ENCODE measurements at regions not wholly inside any gene's neighbourhood (a gene's known extent, or its start where the extent isn't known, plus 50 kb on each side); places are given as distances from the start of the nearest gene placed in this dataset. TPM values are rescaled to one million over a fixed set of nuclear protein-coding genes. Genes with fewer than 3 reads are reported as not detected.
"Not testable (repeated sequence)": the region's sequence is repeated elsewhere in the genome, so short reads cannot be mapped to it uniquely, and the experiment has no call there.

GRCh38 chr9:64449025-64449424 lies 836.0 kb downstream of the FOXD4L5 start:
- H3K4me1 ChIP-seq (ENCODE audit: control insufficient read depth in 1 of 2, insufficient read depth in 2 of 2, low read length in 2 of 2); H3K4me3 Mint-ChIP-seq; H3K27ac ChIP-seq (ENCODE audit: low read depth in 1 of 2, low read length in 2 of 2); H3K4me2 ChIP-seq (replicated peaks; ENCODE audit: extremely low read depth, low read length, poor library complexity, severe bottlenecking); H3K79me2 ChIP-seq (ENCODE audit: insufficient read depth, low read length); DNase-seq; H3K9me3 ChIP-seq (replicated peaks in 1 of 2; ENCODE audit: control insufficient read depth in 1 of 2, insufficient read depth in 1 of 2, low read length in 2 of 2); H3K9me3 Mint-ChIP-seq; H3K36me3 ChIP-seq (replicated peaks in 1 of 2; ENCODE audit: control insufficient read depth in 1 of 2, insufficient read depth in 2 of 2, low read length in 2 of 2); H3K4me3 ChIP-seq (replicated peaks in 1 of 3; ENCODE audit: low read depth in 2 of 3, low read length in 3 of 3); H3K9ac ChIP-seq (ENCODE audit: insufficient read depth, low read length, poor library complexity, severe bottlenecking); intact Hi-C loops (cut with micrococcal nuclease); H3K27me3 ChIP-seq (ENCODE audit: control insufficient read depth in 2 of 2, insufficient read depth in 2 of 2, low read length in 2 of 2); H3K4me1 Mint-ChIP-seq; H3K36me3 Mint-ChIP-seq; H4K20me1 ChIP-seq (ENCODE audit: insufficient read depth, low read length); H2AFZ ChIP-seq (ENCODE audit: insufficient read depth, low read depth, low read length, poor library complexity, severe bottlenecking); H3K27me3 Mint-ChIP-seq (ENCODE audit: low read depth in 3 of 3): not testable (repeated sequence)
- H3K27ac Mint-ChIP-seq: peak overlapping the region in 1 of 7 donors; percentile 15
- WGBS (ENCODE audit: insufficient coverage): no CpG with 5 or more reads among the region's 2 CpGs

GRCh38 chr9:64444909-64445525 lies 840.0 kb downstream of the FOXD4L5 start:
- H3K79me2 ChIP-seq (ENCODE audit: insufficient read depth, low read length); H3K27me3 ChIP-seq (ENCODE audit: control insufficient read depth in 2 of 2, insufficient read depth in 2 of 2, low read length in 2 of 2); H3K4me3 ChIP-seq (replicated peaks in 1 of 3; ENCODE audit: low read depth in 2 of 3, low read length in 3 of 3); H4K20me1 ChIP-seq (ENCODE audit: insufficient read depth, low read length); H3K9me3 Mint-ChIP-seq; H3K4me1 Mint-ChIP-seq; H3K4me2 ChIP-seq (replicated peaks; ENCODE audit: extremely low read depth, low read length, poor library complexity, severe bottlenecking); H3K9ac ChIP-seq (ENCODE audit: insufficient read depth, low read length, poor library complexity, severe bottlenecking); H3K36me3 Mint-ChIP-seq; H3K27ac Mint-ChIP-seq; H3K27me3 Mint-ChIP-seq (ENCODE audit: low read depth in 3 of 3); H3K9me3 ChIP-seq (replicated peaks in 1 of 2; ENCODE audit: control insufficient read depth in 1 of 2, insufficient read depth in 1 of 2, low read length in 2 of 2); H3K36me3 ChIP-seq (replicated peaks in 1 of 2; ENCODE audit: control insufficient read depth in 1 of 2, insufficient read depth in 2 of 2, low read length in 2 of 2); H3K4me3 Mint-ChIP-seq; H2AFZ ChIP-seq (ENCODE audit: insufficient read depth, low read depth, low read length, poor library complexity, severe bottlenecking); H3K27ac ChIP-seq (ENCODE audit: low read depth in 1 of 2, low read length in 2 of 2); H3K4me1 ChIP-seq (ENCODE audit: control insufficient read depth in 1 of 2, insufficient read depth in 2 of 2, low read length in 2 of 2); intact Hi-C loops (cut with micrococcal nuclease): not testable (repeated sequence)
- WGBS (ENCODE audit: insufficient coverage): no CpG with 5 or more reads among the region's 6 CpGs
- peak in 1 of 3 donors; percentile 5 for DNase-seq

DNA sequence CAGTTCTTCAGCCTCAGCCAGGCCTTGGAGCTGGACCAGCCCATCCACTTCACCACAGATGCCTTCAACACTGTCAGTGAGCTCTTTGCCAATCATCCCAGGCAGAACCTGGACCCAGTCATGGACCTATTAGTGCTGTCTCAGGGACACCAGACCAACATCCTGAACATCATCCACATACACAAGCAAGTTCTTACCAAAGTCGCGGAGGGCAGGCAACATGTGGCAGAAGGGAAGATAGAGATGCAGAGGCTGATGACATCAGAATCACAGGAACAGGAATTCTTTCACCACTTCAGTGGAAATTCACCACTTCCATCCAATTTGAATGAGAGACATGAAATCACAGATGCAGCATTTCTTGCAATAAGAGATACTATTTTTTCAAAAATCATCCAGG lies 845.3 kb downstream of the FOXD4L5 start:
- H3K4me2 ChIP-seq (replicated peaks; ENCODE audit: extremely low read depth, low read length, poor library complexity, severe bottlenecking); H3K4me3 ChIP-seq (replicated peaks in 1 of 3; ENCODE audit: low read depth in 2 of 3, low read length in 3 of 3); H3K36me3 ChIP-seq (replicated peaks in 1 of 2; ENCODE audit: control insufficient read depth in 1 of 2, insufficient read depth in 2 of 2, low read length in 2 of 2); H3K27ac Mint-ChIP-seq; H3K4me3 Mint-ChIP-seq; H2AFZ ChIP-seq (ENCODE audit: insufficient read depth, low read depth, low read length, poor library complexity, severe bottlenecking); H3K27me3 ChIP-seq (ENCODE audit: control insufficient read depth in 2 of 2, insufficient read depth in 2 of 2, low read length in 2 of 2); DNase-seq; H3K27ac ChIP-seq (ENCODE audit: low read depth in 1 of 2, low read length in 2 of 2); H3K4me1 ChIP-seq (ENCODE audit: control insufficient read depth in 1 of 2, insufficient read depth in 2 of 2, low read length in 2 of 2); H3K9me3 ChIP-seq (replicated peaks in 1 of 2; ENCODE audit: control insufficient read depth in 1 of 2, insufficient read depth in 1 of 2, low read length in 2 of 2); H3K9me3 Mint-ChIP-seq; H3K79me2 ChIP-seq (ENCODE audit: insufficient read depth, low read length); H4K20me1 ChIP-seq (ENCODE audit: insufficient read depth, low read length); intact Hi-C loops (cut with micrococcal nuclease); H3K9ac ChIP-seq (ENCODE audit: insufficient read depth, low read length, poor library complexity, severe bottlenecking); H3K36me3 Mint-ChIP-seq; H3K4me1 Mint-ChIP-seq; H3K27me3 Mint-ChIP-seq (ENCODE audit: low read depth in 3 of 3): not testable (repeated sequence)
- WGBS (ENCODE audit: insufficient coverage): no CpG with 5 or more reads among the region's 2 CpGs

Small RNA genes lying in the stretch of these regions (small RNA-seq; reads per million reads assigned to genes)
- gene AL773524.1 (ENCODE audit: insufficient read length, low read depth): not detected
